ENCODE measurements at regions not wholly inside any gene's neighbourhood (a gene's known extent, or its start where the extent isn't known, plus 50 kb on each side); places are given as distances from the start of the nearest gene placed in this dataset.

GRCh38 chr2:59993726-59994125, 559.7 kb downstream of the BCL11A start (continued):
- TF ChIP-seq ATF2 (IDR thresholded peaks at IDR 0.05; ENCODE audit: low read length) (no peak), RFX5 (IDR thresholded peaks at IDR 0.05; ENCODE audit: borderline replicate concordance, low read depth, low read length) (no peak), RXRA (IDR thresholded peaks at IDR 0.05; ENCODE audit: insufficient read depth, low read depth, low read length) (no peak), MAFK (IDR thresholded peaks at IDR 0.05; ENCODE audit: low read depth, low read length) (no peak)
